ENCODE measurements at regions not wholly inside any gene's neighbourhood (a gene's known extent, or its start where the extent isn't known, plus 50 kb on each side); places are given as distances from the start of the nearest gene placed in this dataset.

DNA sequence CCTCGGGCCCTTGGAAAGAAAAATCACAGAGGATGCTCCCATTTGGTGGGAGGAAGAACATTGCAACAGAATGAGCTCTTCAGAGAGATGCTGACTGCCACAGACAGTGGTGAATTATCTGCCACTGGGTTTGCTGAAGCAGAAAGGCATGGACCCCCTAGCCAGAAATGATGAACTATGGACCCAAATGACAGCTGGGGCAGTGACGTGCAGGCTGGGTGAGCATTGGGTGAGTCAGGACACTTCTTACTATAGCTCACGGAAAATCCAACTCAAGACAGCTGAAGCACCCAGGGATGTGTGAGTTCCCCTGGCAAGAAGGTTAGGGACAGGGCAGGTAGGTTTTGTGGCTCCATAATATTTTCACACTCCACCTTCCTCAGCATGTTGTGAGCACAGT lies 993.2 kb downstream of the BCL11B start:
- Histone ChIP-seq H3K4me3 (ENCODE audit: low read length) (no peak overlapping the region), H3K27me3 (ENCODE audit: insufficient read depth, low read depth, low read length) (no peaks in the 10 kb centered on the region), H3K4me2 (ENCODE audit: low read length) (no peak overlapping the region), H3K27ac (ENCODE audit: low read length) (no peak overlapping the region), H3K79me2 (replicated peaks; ENCODE audit: insufficient read depth, low read length) (no peaks in the 10 kb centered on the region), H3K36me3 (ENCODE audit: insufficient read depth, low read length) (no peaks in the 10 kb centered on the region), H3F3A (ENCODE audit: insufficient read depth, low read length, poor library complexity, severe bottlenecking) (no peaks in the 10 kb centered on the region), H3K9me3 (ENCODE audit: low read length) (no peaks in the 10 kb centered on the region), H2AFZ (ENCODE audit: low read depth, low read length) (no peak overlapping the region), H3K9ac (ENCODE audit: low read length) (no peak overlapping the region), H4K20me1 (ENCODE audit: insufficient read depth) (no peaks in the 10 kb centered on the region), H3K9me2 (ENCODE audit: insufficient read depth, low read length) (no peaks in the 10 kb centered on the region)
- TF ChIP-seq EP300 (conservative IDR thresholded peaks at IDR 0.05; ENCODE audit: poor library complexity, severe bottlenecking) (no peak), MXI1 (conservative IDR thresholded peaks at IDR 0.05; ENCODE audit: poor library complexity, severe bottlenecking) (no peak), POLR2AphosphoS5 (IDR thresholded peaks at IDR 0.05) (no peak), EZH2 (IDR thresholded peaks at IDR 0.05; ENCODE audit: borderline replicate concordance, insufficient read depth, low read length, poor library complexity, severe bottlenecking) (no peak)

DNA sequence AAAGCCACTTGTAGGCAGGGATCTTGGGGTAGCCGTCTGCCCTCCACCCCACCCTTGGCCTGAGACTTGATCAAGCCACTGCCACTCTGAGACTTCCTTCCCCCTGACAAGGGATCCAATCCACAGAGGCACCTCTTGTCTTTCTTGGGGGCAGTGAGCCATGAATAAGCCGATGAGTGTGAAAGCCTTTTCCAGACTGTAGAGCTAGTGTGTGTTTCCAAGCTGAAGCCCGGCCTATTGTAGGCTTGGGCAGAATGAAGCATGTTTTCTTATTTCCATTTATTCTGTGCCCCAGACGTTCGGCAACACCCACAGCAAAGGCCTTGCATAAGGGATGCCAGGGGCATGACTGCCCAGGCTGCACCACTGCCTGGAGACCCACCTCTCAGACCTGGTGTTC lies 991.6 kb downstream of the BCL11B start:
- H4K20me1 ChIP-seq (ENCODE audit: insufficient read depth) = no peaks in the 10 kb centered on the region
- H3K4me2 ChIP-seq (ENCODE audit: low read length) = no peak overlapping the region
- H3K4me3 ChIP-seq (ENCODE audit: low read length) = no peak overlapping the region
- no peak overlapping the region for H2AFZ ChIP-seq (ENCODE audit: low read depth, low read length)
- H3K79me2 ChIP-seq (replicated peaks; ENCODE audit: insufficient read depth, low read length) = no peaks in the 10 kb centered on the region
- no peaks in the 10 kb centered on the region for H3K36me3 ChIP-seq (ENCODE audit: insufficient read depth, low read length)
- H3K9me3 ChIP-seq (ENCODE audit: low read length) = no peaks in the 10 kb centered on the region
- no peaks in the 10 kb centered on the region for H3K9me2 ChIP-seq (ENCODE audit: insufficient read depth, low read length)
- H3K9ac ChIP-seq (ENCODE audit: low read length) = no peak overlapping the region
- no peaks in the 10 kb centered on the region for H3F3A ChIP-seq (ENCODE audit: insufficient read depth, low read length, poor library complexity, severe bottlenecking)
- TF ChIP-seq, protein P1, sequence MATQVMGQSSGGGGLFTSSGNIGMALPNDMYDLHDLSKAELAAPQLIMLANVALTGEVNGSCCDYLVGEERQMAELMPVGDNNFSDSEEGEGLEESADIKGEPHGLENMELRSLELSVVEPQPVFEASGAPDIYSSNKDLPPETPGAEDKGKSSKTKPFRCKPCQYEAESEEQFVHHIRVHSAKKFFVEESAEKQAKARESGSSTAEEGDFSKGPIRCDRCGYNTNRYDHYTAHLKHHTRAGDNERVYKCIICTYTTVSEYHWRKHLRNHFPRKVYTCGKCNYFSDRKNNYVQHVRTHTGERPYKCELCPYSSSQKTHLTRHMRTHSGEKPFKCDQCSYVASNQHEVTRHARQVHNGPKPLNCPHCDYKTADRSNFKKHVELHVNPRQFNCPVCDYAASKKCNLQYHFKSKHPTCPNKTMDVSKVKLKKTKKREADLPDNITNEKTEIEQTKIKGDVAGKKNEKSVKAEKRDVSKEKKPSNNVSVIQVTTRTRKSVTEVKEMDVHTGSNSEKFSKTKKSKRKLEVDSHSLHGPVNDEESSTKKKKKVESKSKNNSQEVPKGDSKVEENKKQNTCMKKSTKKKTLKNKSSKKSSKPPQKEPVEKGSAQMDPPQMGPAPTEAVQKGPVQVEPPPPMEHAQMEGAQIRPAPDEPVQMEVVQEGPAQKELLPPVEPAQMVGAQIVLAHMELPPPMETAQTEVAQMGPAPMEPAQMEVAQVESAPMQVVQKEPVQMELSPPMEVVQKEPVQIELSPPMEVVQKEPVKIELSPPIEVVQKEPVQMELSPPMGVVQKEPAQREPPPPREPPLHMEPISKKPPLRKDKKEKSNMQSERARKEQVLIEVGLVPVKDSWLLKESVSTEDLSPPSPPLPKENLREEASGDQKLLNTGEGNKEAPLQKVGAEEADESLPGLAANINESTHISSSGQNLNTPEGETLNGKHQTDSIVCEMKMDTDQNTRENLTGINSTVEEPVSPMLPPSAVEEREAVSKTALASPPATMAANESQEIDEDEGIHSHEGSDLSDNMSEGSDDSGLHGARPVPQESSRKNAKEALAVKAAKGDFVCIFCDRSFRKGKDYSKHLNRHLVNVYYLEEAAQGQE (IDR thresholded peaks at IDR 0.05; ENCODE audit: borderline replicate concordance) = no peak
- TF ChIP-seq EP300 (conservative IDR thresholded peaks at IDR 0.05; ENCODE audit: poor library complexity, severe bottlenecking) (no peak), EZH2 (IDR thresholded peaks at IDR 0.05; ENCODE audit: borderline replicate concordance, insufficient read depth, low read length, poor library complexity, severe bottlenecking) (no peak), RAD21 (conservative IDR thresholded peaks at IDR 0.05) (no peak)
- TF ChIP-seq, protein P2, sequence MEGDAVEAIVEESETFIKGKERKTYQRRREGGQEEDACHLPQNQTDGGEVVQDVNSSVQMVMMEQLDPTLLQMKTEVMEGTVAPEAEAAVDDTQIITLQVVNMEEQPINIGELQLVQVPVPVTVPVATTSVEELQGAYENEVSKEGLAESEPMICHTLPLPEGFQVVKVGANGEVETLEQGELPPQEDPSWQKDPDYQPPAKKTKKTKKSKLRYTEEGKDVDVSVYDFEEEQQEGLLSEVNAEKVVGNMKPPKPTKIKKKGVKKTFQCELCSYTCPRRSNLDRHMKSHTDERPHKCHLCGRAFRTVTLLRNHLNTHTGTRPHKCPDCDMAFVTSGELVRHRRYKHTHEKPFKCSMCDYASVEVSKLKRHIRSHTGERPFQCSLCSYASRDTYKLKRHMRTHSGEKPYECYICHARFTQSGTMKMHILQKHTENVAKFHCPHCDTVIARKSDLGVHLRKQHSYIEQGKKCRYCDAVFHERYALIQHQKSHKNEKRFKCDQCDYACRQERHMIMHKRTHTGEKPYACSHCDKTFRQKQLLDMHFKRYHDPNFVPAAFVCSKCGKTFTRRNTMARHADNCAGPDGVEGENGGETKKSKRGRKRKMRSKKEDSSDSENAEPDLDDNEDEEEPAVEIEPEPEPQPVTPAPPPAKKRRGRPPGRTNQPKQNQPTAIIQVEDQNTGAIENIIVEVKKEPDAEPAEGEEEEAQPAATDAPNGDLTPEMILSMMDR (IDR thresholded peaks at IDR 0.05; ENCODE audit: poor library complexity, severe bottlenecking) = no peak
- H3K27ac ChIP-seq (ENCODE audit: low read length) = no peak overlapping the region
- no peaks in the 10 kb centered on the region for H3K27me3 ChIP-seq (ENCODE audit: insufficient read depth, low read depth, low read length)

DNA sequence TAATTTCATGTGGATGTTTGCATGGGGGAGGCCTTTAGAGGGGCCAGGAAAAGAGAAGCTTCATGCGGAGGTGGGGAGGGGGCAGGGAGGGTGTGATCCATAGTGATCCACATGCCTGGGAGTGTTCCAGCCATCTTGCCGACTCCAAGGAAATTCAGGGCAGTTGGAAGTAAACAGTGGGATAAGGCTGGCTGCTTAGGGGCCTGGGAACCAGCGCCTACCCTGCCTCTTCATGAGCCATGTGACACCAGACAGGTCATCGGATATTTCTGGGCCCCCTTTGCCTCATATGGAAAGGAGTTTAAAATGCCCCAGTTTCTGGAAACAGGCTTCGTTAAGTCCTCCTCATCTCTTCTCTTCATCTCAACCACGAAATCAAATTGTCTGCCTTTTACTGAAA lies 983.2 kb downstream of the BCL11B start:
- H3K9me3 ChIP-seq (ENCODE audit: low read length) = no peaks in the 10 kb centered on the region
- H3K36me3 ChIP-seq (ENCODE audit: insufficient read depth, low read length) = no peaks in the 10 kb centered on the region
- H3F3A ChIP-seq (ENCODE audit: insufficient read depth, low read length, poor library complexity, severe bottlenecking) = no peaks in the 10 kb centered on the region
- no peak overlapping the region for H3K4me2 ChIP-seq (ENCODE audit: low read length)
- H3K27me3 ChIP-seq (ENCODE audit: insufficient read depth, low read depth, low read length) = no peaks in the 10 kb centered on the region
- no peaks in the 10 kb centered on the region for H3K79me2 ChIP-seq (replicated peaks; ENCODE audit: insufficient read depth, low read length)
- no peaks in the 10 kb centered on the region for H4K20me1 ChIP-seq (ENCODE audit: insufficient read depth)
- no peak for TF ChIP-seq EZH2 (IDR thresholded peaks at IDR 0.05; ENCODE audit: borderline replicate concordance, insufficient read depth, low read length, poor library complexity, severe bottlenecking)
- TF ChIP-seq, protein P1 (IDR thresholded peaks at IDR 0.05; ENCODE audit: borderline replicate concordance) = no peak
- no peak for TF ChIP-seq TAF1 (IDR thresholded peaks at IDR 0.05; ENCODE audit: low read depth)
- TF ChIP-seq SMC3 (conservative IDR thresholded peaks at IDR 0.05; ENCODE audit: poor library complexity) = no peak
- TF ChIP-seq EP300 (conservative IDR thresholded peaks at IDR 0.05; ENCODE audit: poor library complexity, severe bottlenecking) = no peak
- TF ChIP-seq RAD21 (conservative IDR thresholded peaks at IDR 0.05) = no peak
- TF ChIP-seq, protein P2 (IDR thresholded peaks at IDR 0.05; ENCODE audit: poor library complexity, severe bottlenecking) = no peak
- no peak for TF ChIP-seq MXI1 (conservative IDR thresholded peaks at IDR 0.05; ENCODE audit: poor library complexity, severe bottlenecking)
- no peak for TF ChIP-seq POLR2AphosphoS5 (IDR thresholded peaks at IDR 0.05)
- H3K9me2 ChIP-seq (ENCODE audit: insufficient read depth, low read length) = no peaks in the 10 kb centered on the region
- no peak overlapping the region for H3K27ac ChIP-seq (ENCODE audit: low read length)
- H3K4me3 ChIP-seq (ENCODE audit: low read length) = no peak overlapping the region
- H2AFZ ChIP-seq (ENCODE audit: low read depth, low read length) = no peak overlapping the region
- no peak overlapping the region for H3K9ac ChIP-seq (ENCODE audit: low read length)

All from neural cell (in vitro differentiated cells).